ENCODE measurements at regions not wholly inside any gene's neighbourhood (a gene's known extent, or its start where the extent isn't known, plus 50 kb on each side); places are given as distances from the start of the nearest gene placed in this dataset.

GRCh38 chr12:108462686-108463085 is 52.4 kb upstream of the FICD start:
- no peak for DNase-seq

GRCh38 chr12:108461058-108461660 is 53.9 kb upstream of the FICD start:
- DNase-seq: no peak

- DNase-seq: no peak
Measured at GRCh38 chr12:108459149-108459548, 55.9 kb upstream of the FICD start.

- no peak for DNase-seq
Measured at GRCh38 chr12:108457734-108458361, 57.2 kb upstream of the FICD start.

- DNase-seq: peak; percentile 30
Measured at GRCh38 chr12:108457006-108457733, 57.9 kb upstream of the FICD start.

GRCh38 chr12:108455706-108456105 is 59.4 kb upstream of the FICD start:
- no peak for DNase-seq

GRCh38 chr12:108454539-108455139 is 60.4 kb upstream of the FICD start:
- no peak for DNase-seq

- no peak for DNase-seq
Measured at GRCh38 chr12:108449478-108449877, 65.6 kb upstream of the FICD start.

- no peak for DNase-seq
Measured at GRCh38 chr12:108448246-108448645, 66.8 kb upstream of the FICD start.

- no peak for DNase-seq
Measured at GRCh38 chr12:108447168-108447832, 67.8 kb upstream of the FICD start.

- no peak for DNase-seq
Measured at GRCh38 chr12:108446766-108447165, 68.3 kb upstream of the FICD start.

- DNase-seq: no peak
Measured at GRCh38 chr12:108442910-108443309, 72.2 kb upstream of the FICD start.

GRCh38 chr12:108442067-108442466 is 73.0 kb upstream of the FICD start:
- DNase-seq: peak; percentile 46

- no peak for DNase-seq
Measured at GRCh38 chr12:108441549-108441948, 73.5 kb upstream of the FICD start.

- DNase-seq: no peak
Measured at GRCh38 chr12:108440736-108441135, 74.3 kb upstream of the FICD start.

- no peak for DNase-seq
Measured at GRCh38 chr12:108438667-108439066, 76.4 kb upstream of the FICD start.

GRCh38 chr12:108432423-108433121 is 82.5 kb upstream of the FICD start:
- DNase-seq: no peak

GRCh38 chr12:108430926-108431325 is 84.2 kb upstream of the FICD start:
- DNase-seq: no peak

GRCh38 chr12:108430245-108430644 is 84.8 kb upstream of the FICD start:
- DNase-seq: peak; percentile 26

- DNase-seq: no peak
Measured at GRCh38 chr12:108425238-108425795, 86.2 kb upstream of the CMKLR1 start.

- DNase-seq: no peak
Measured at GRCh38 chr12:108424816-108425215, 85.7 kb upstream of the CMKLR1 start.

- no peak for DNase-seq
Measured at GRCh38 chr12:108424026-108424425, 84.9 kb upstream of the CMKLR1 start.

All from NCI-H1105 (cell line).